GM20000 (cell line): ENCODE measurements at regions not wholly inside any gene's neighbourhood (a gene's known extent, or its start where the extent isn't known, plus 50 kb on each side); places are given as distances from the start of the nearest gene placed in this dataset.

Experiments
- DNase-seq: peaks from one replicate; pipeline ENCODE4 v3.0.0; 2012; ENCODE audit warnings: low spot score
- TF ChIP-seq, protein P1 (sequence below): IDR thresholded peaks from 2 replicates; pipeline ENCODE4 v1.5.1; 2012; ENCODE audit warnings: mild to moderate bottlenecking, control low read depth; ENCODE audit errors: extremely low read depth, missing control alignments

DNA sequence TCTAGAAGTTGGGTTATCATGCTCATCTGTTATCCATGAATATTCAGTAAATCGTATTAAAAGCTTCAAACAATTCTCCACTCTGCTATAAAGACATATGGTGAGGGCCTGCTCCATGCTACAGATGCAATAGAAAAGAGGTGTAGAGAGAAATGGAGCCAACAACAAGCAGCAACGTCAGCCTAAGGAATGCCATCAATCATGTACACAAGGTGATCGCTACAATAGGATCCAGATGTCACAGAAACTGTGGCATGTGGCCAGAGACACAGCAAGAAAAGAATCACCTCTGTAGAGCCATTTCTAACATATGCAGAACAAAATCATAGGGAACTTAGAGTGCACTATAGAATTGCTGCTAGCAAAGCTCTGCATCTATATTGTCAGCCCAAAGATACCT, 1188.1 kb downstream of the PCDH7 start:
- TF ChIP-seq, protein P1, sequence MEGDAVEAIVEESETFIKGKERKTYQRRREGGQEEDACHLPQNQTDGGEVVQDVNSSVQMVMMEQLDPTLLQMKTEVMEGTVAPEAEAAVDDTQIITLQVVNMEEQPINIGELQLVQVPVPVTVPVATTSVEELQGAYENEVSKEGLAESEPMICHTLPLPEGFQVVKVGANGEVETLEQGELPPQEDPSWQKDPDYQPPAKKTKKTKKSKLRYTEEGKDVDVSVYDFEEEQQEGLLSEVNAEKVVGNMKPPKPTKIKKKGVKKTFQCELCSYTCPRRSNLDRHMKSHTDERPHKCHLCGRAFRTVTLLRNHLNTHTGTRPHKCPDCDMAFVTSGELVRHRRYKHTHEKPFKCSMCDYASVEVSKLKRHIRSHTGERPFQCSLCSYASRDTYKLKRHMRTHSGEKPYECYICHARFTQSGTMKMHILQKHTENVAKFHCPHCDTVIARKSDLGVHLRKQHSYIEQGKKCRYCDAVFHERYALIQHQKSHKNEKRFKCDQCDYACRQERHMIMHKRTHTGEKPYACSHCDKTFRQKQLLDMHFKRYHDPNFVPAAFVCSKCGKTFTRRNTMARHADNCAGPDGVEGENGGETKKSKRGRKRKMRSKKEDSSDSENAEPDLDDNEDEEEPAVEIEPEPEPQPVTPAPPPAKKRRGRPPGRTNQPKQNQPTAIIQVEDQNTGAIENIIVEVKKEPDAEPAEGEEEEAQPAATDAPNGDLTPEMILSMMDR, result no peak
- DNase-seq, result no peak

DNA sequence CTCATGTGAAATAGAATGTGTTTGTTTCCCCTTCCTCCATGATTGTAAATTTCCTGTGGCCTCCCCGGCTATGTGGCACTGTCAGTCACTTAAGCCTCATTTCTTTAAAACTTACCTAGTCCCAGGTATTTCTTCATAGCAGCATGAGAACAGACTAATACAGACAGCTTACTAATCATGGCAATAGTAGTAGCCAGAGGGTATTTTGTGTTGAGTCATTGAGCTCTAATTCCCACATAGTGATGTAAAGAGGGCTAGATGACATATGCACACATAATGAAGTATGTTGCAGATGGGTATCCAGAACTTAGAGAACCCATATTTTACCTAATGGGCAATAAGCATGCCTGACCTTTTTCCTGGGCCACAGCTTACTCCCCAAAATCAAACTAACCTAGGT, 1197.2 kb downstream of the PCDH7 start:
- no peak for DNase-seq
- TF ChIP-seq, protein P1, result no peak

DNA sequence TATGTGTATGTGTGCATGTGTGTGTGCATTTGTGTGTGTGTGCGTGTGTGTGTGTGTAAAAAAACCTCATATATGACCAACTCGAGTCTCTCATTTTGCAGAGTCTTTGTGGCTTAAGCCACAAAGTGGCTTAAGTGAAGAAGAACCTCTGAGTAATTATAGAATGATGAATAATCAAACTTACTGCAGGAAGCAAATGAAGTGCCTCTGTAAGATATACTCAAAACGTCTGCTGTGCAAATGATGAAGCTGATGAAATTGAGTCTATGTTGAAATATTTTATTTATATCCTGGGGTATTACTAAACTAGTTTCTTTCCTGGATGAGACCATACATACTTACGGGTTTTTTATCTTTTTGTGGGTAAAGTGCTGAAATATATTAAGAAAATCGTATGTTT, 1198.7 kb downstream of the PCDH7 start:
- DNase-seq, result no peak
- TF ChIP-seq, protein P1, result no peak

DNA sequence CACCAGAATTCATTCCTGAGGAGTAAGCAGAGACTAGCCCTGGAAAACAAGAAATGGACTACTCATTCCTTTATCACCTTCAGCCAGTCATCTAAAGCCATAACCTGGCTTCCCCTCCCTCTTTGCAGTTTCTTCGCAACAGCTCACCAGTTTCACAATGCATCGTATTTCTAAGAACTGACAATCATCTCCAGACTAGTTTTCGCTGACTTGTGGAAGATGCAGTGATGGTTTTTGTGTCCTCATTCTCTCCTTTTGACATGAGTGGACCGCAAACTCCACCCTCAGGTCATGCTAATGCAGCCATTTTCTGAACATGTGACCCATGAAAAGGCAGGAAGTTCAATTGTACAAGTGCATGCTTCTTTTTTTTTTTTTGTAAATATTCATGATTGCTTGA, 1203.5 kb downstream of the PCDH7 start:
- TF ChIP-seq, protein P1, result no peak
- DNase-seq, result no peak

DNA sequence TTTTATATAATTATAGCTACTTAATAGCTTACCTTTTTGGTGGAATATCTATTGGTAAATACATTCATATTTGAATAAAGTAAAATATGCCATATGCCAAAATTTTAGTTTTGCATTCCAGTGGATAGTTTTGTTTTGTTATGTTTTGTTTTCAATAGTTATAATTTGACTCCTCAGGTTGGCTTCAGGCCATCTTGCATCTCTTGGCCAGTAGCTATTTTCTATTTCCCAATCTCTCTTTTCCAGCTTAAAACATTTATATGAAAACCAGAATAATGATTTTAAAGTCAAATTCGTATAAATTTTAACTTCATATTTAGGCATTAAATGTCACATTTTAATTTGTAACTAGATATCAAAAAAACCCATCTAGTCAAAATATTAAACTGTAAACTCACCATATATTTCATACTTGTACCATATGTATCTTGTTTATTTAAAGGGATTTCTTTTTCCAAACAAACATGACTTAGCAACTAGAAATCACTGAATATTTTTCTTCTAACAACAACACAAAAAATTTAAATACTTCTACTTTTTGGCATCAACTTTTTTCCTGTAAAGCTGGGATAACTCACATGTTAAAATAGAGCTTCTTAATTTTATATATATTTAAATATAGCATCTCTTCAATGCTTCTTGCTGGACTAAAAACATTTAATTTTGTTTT, 1209.6 kb downstream of the PCDH7 start:
- DNase-seq, result no peak
- TF ChIP-seq, protein P1, result no peak

DNA sequence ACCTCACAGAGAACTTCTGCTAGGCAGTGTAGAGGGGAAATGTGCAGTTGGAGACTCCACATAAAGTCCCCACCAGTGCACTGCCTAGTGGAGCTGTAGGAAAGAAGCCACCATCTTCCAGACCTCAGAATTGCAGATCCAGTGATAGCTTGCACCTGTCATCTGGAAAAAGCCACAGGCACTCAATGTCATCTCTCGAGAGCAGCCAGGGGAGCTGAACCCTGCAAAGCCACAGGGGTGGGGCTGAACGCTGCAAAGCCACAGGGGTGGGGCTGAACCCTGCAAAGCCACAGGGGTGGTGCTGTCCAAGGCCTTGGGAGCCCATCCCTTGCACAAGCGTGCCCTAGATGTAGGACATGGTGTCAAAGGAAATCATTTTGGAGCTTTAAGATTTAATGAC, 1226.3 kb downstream of the PCDH7 start:
- no peak for DNase-seq
- TF ChIP-seq, protein P1, result no peak

DNA sequence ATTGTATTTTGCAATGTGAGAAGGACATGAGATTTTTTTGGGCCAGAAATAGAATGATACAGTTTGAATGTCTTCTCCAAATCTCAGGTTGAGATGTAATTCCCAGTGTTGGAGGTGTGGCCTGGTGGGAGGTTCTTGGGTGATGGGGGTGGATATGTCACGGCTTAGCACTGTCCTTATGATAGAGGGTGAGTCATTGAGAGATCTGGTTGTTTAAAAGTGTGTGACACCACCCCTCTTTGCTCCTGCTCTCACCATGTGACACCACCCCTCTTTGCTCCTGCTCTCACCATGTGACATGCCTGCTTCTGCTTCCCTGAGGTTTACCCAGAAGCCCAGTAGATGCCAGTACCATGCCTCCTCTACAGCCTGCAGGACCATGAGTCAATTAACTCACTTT, 1226.9 kb downstream of the PCDH7 start:
- no peak for DNase-seq
- TF ChIP-seq, protein P1, result no peak
